ENCODE measurements at regions not wholly inside any gene's neighbourhood (a gene's known extent, or its start where the extent isn't known, plus 50 kb on each side); places are given as distances from the start of the nearest gene placed in this dataset.

GRCh38 chrX:11908371-11908770 lies 150.3 kb downstream of the MSL3 start:
- TF ChIP-seq CTCF (IDR thresholded peaks at IDR 0.05) (no peak), POLR2A (IDR thresholded peaks at IDR 0.05) (no peak)
